NCI-H1694 treated with DMSO at 0.1 percent for 48 hours (cell line): ENCODE measurements at regions not wholly inside any gene's neighbourhood (a gene's known extent, or its start where the extent isn't known, plus 50 kb on each side); places are given as distances from the start of the nearest gene placed in this dataset.
A peak's percentile ranks its signal among the peaks of the same experiment; 100 is the strongest.

Experiments
- DNase-seq: peaks from one replicate; lab custom pipeline; 2025; lab: John Stamatoyannopoulos, UW

- DNase-seq = no peak
Measured at GRCh38 chr17:12530161-12530560, 135.5 kb upstream of the MYOCD start.

GRCh38 chr17:12536021-12536420 lies 129.7 kb upstream of the MYOCD start:
- DNase-seq = no peak

GRCh38 chr17:12536472-12536871 lies 129.2 kb upstream of the MYOCD start:
- DNase-seq = no peak

GRCh38 chr17:12537436-12537835 lies 128.3 kb upstream of the MYOCD start:
- no peak for DNase-seq

- DNase-seq = no peak
Measured at GRCh38 chr17:12538003-12538402, 127.7 kb upstream of the MYOCD start.

- DNase-seq = peak; percentile 0
Measured at GRCh38 chr17:12545877-12546513, 119.7 kb upstream of the MYOCD start.

GRCh38 chr17:12546983-12547382 lies 118.7 kb upstream of the MYOCD start:
- no peak for DNase-seq

- DNase-seq = no peak
Measured at GRCh38 chr17:12547831-12548230, 117.9 kb upstream of the MYOCD start.

GRCh38 chr17:12548558-12548957 lies 117.1 kb upstream of the MYOCD start:
- no peak for DNase-seq

GRCh38 chr17:12549499-12550041 lies 116.1 kb upstream of the MYOCD start:
- DNase-seq = no peak

GRCh38 chr17:12553625-12554024 lies 112.1 kb upstream of the MYOCD start:
- no peak for DNase-seq

GRCh38 chr17:12554251-12554650 lies 111.4 kb upstream of the MYOCD start:
- DNase-seq = no peak

GRCh38 chr17:12566291-12566690 lies 99.4 kb upstream of the MYOCD start:
- DNase-seq = no peak

GRCh38 chr17:12567077-12568053 lies 98.3 kb upstream of the MYOCD start:
- DNase-seq = no peak

- no peak for DNase-seq
Measured at GRCh38 chr17:12568358-12569251, 97.1 kb upstream of the MYOCD start.

GRCh38 chr17:12571606-12572005 lies 94.1 kb upstream of the MYOCD start:
- no peak for DNase-seq

- no peak for DNase-seq
Measured at GRCh38 chr17:12574525-12574924, 91.2 kb upstream of the MYOCD start.

- no peak for DNase-seq
Measured at GRCh38 chr17:12575641-12576040, 90.0 kb upstream of the MYOCD start.

- DNase-seq = no peak
Measured at GRCh38 chr17:12579288-12579687, 86.4 kb upstream of the MYOCD start.

GRCh38 chr17:12580640-12581039 lies 85.0 kb upstream of the MYOCD start:
- DNase-seq = no peak

GRCh38 chr17:12584727-12585126 lies 81.0 kb upstream of the MYOCD start:
- DNase-seq = no peak

GRCh38 chr17:12588531-12588930 lies 77.2 kb upstream of the MYOCD start:
- DNase-seq = no peak
